Neural crest cell (in vitro differentiated cells): ENCODE measurements at regions not wholly inside any gene's neighbourhood (a gene's known extent, or its start where the extent isn't known, plus 50 kb on each side); places are given as distances from the start of the nearest gene placed in this dataset.

Source experiments
- DNase-seq: peaks from one replicate; pipeline ENCODE4 v3.0.0; 2021; ENCODE audit warnings: low read depth, mixed read lengths, low spot score
- H3K27ac Mint-ChIP-seq: one replicate; pipeline ENCODE4 v1.8.0; 2021; ENCODE audit warnings: mild to moderate bottlenecking, mixed read lengths; ENCODE audit not compliant: unreplicated experiment
- H3K27me3 Mint-ChIP-seq: 2 replicates; pipeline ENCODE4 v1.8.0; 2021; ENCODE audit warnings: low read depth, mild to moderate bottlenecking, mixed read lengths
- H3K36me3 Mint-ChIP-seq: 2 replicates; pipeline ENCODE4 v1.8.0; 2021; ENCODE audit warnings: low read depth, mild to moderate bottlenecking, mixed read lengths
- H3K4me1 Mint-ChIP-seq: 2 replicates; pipeline ENCODE4 v1.8.0; 2021; ENCODE audit warnings: mixed read lengths
- H3K4me3 Mint-ChIP-seq: one replicate; pipeline ENCODE4 v1.8.0; 2021; ENCODE audit warnings: mild to moderate bottlenecking, mixed read lengths
- H3K9me3 Mint-ChIP-seq: 2 replicates; pipeline ENCODE4 v1.8.0; 2021; ENCODE audit warnings: mixed read lengths
- TF ChIP-seq, protein P1 (sequence below): fragments of 200-600 bp; sonication (generic); conservative IDR thresholded peaks from 2 replicates; pipeline ENCODE4 v1.5.0; 2021; ENCODE audit warnings: antibody characterized with exemption, mild to moderate bottlenecking

GRCh38 chr1:200319148-200319547 lies 90.7 kb downstream of the ZNF281 start:
- H3K36me3 Mint-ChIP-seq: no peaks in the 10 kb centered on the region
- H3K4me1 Mint-ChIP-seq: peaks cover 11% of the 10 kb centered on the region
- H3K4me3 Mint-ChIP-seq: no peak overlapping the region
- TF ChIP-seq, protein P1, sequence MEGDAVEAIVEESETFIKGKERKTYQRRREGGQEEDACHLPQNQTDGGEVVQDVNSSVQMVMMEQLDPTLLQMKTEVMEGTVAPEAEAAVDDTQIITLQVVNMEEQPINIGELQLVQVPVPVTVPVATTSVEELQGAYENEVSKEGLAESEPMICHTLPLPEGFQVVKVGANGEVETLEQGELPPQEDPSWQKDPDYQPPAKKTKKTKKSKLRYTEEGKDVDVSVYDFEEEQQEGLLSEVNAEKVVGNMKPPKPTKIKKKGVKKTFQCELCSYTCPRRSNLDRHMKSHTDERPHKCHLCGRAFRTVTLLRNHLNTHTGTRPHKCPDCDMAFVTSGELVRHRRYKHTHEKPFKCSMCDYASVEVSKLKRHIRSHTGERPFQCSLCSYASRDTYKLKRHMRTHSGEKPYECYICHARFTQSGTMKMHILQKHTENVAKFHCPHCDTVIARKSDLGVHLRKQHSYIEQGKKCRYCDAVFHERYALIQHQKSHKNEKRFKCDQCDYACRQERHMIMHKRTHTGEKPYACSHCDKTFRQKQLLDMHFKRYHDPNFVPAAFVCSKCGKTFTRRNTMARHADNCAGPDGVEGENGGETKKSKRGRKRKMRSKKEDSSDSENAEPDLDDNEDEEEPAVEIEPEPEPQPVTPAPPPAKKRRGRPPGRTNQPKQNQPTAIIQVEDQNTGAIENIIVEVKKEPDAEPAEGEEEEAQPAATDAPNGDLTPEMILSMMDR: no peak
- H3K27ac Mint-ChIP-seq: no peak overlapping the region
- no peaks in the 10 kb centered on the region for H3K9me3 Mint-ChIP-seq
- no peaks in the 10 kb centered on the region for H3K27me3 Mint-ChIP-seq
- DNase-seq: no peak

DNA sequence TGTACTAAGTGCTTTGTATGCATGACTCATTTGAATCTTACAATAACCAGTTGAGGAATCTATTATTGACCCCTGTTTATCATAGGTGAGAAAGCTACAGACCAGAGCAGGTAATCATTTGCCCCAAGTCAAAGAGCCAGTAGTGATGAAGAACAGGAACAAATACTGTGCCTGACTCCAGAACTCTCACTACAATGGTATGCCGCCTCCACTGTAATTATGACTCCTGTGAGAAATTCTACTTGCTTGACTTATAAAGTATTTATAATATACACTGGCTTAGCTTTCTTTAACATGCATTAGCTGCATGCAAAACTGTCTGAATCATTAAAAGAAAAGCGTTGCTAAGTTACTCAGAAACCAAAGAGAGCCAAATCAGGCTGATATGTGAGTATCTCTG lies 92.6 kb downstream of the ZNF281 start:
- Mint-ChIP-seq H3K4me1 (peaks cover 14% of the 10 kb centered on the region), H3K36me3 (peaks cover 2% of the 10 kb centered on the region), H3K27me3 (no peaks in the 10 kb centered on the region), H3K4me3 (no peak overlapping the region), H3K9me3 (no peaks in the 10 kb centered on the region), H3K27ac (no peak overlapping the region)
- DNase-seq: no peak
- TF ChIP-seq, protein P1: no peak

GRCh38 chr1:200316148-200316803 lies 93.6 kb downstream of the ZNF281 start:
- H3K27me3 Mint-ChIP-seq: no peaks in the 10 kb centered on the region
- no peaks in the 10 kb centered on the region for H3K9me3 Mint-ChIP-seq
- peaks cover 2% of the 10 kb centered on the region for H3K36me3 Mint-ChIP-seq
- no peak overlapping the region for H3K4me3 Mint-ChIP-seq
- H3K27ac Mint-ChIP-seq: no peak overlapping the region
- TF ChIP-seq, protein P1: no peak
- H3K4me1 Mint-ChIP-seq: peaks cover 13% of the 10 kb centered on the region
- no peak for DNase-seq

DNA sequence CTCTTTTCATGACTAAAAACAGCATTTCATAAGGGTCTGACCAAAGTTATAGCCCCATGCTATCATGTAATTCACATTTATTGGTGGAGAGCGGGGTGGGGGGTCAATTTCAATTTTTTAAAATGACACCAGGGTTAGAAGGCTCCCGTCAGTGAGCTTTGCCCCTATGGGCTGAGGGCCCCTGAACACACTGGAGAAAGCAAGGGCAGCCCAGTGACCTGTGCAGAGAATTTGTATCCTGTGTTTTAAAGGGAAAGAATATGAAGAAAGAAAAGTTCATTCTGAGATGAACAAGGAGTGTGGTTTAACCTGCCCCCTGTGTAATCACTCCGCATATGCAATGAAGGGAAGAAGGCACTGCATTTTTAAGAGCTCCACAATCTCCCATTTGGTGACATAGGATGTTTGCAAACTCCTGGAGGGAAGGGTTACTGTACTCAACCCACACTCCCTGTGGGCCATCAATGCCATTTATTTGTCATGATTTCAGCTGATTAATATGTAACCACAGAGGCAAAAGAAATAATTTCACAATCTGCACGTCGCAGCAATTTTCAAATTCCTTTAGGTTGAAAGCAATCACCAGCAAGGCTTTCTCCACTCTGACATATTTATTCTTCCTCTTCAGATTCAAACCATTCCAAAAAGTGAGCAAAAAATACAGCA lies 95.6 kb downstream of the ZNF281 start:
- Mint-ChIP-seq H3K4me3 (no peak overlapping the region), H3K27me3 (no peaks in the 10 kb centered on the region), H3K4me1 (peaks cover 7% of the 10 kb centered on the region), H3K9me3 (no peaks in the 10 kb centered on the region), H3K27ac (no peak overlapping the region), H3K36me3 (peaks cover 2% of the 10 kb centered on the region)
- no peak for DNase-seq
- TF ChIP-seq, protein P1: no peak

DNA sequence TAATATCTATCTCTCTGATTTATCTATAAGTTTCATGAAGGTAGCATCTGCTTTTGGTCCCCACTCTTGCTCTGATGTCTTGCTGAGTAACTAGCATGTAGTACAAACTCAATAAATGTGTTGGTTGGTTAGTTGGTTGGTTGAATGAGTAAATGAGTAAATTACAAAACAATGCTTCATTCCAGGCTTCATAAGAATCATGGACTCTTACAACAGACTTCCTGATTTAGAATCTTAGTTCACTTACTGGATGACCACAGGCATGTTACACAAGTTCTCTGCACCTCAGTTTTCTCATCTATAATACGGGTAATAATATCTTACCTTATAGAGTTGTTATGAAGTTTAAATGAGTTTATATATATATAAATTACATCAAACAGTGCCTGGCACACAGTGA lies 98.6 kb downstream of the ZNF281 start:
- peaks cover 7% of the 10 kb centered on the region for H3K4me1 Mint-ChIP-seq
- H3K4me3 Mint-ChIP-seq: no peak overlapping the region
- DNase-seq: no peak
- no peak overlapping the region for H3K27ac Mint-ChIP-seq
- no peaks in the 10 kb centered on the region for H3K9me3 Mint-ChIP-seq
- TF ChIP-seq, protein P1: no peak
- peaks cover 2% of the 10 kb centered on the region for H3K36me3 Mint-ChIP-seq
- no peaks in the 10 kb centered on the region for H3K27me3 Mint-ChIP-seq
